ENCODE measurements at regions not wholly inside any gene's neighbourhood (a gene's known extent, or its start where the extent isn't known, plus 50 kb on each side); places are given as distances from the start of the nearest gene placed in this dataset.

DNA sequence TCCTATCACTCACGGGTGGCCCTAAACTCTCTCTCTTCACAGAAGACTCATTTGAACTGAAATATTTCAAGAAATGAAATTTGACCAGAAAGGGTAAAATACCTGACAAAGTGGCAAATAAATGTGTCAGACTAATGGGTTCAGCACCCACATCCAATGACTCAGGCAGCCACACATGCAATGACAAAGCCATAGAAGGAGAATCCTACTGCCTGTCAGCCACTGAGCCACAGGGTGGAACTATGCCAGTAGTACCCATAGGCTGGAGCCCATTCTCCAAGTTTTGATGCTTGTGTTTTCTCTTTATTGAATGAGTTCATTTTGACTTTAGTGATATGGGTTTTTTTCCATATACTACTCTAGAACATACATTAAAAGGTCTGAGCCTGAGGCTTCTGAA lies 179.0 kb downstream of the BEND2 start:
- TF ChIP-seq, protein P1, sequence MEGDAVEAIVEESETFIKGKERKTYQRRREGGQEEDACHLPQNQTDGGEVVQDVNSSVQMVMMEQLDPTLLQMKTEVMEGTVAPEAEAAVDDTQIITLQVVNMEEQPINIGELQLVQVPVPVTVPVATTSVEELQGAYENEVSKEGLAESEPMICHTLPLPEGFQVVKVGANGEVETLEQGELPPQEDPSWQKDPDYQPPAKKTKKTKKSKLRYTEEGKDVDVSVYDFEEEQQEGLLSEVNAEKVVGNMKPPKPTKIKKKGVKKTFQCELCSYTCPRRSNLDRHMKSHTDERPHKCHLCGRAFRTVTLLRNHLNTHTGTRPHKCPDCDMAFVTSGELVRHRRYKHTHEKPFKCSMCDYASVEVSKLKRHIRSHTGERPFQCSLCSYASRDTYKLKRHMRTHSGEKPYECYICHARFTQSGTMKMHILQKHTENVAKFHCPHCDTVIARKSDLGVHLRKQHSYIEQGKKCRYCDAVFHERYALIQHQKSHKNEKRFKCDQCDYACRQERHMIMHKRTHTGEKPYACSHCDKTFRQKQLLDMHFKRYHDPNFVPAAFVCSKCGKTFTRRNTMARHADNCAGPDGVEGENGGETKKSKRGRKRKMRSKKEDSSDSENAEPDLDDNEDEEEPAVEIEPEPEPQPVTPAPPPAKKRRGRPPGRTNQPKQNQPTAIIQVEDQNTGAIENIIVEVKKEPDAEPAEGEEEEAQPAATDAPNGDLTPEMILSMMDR (IDR thresholded peaks at IDR 0.05; ENCODE audit: poor library complexity) = no peak
- TF ChIP-seq EZH2 (IDR thresholded peaks at IDR 0.05; ENCODE audit: borderline replicate concordance) = no peak

Measured in hepatocyte (in vitro differentiated cells).